Liver (tissue), 8 donors: ENCODE measurements at regions not wholly inside any gene's neighbourhood (a gene's known extent, or its start where the extent isn't known, plus 50 kb on each side); places are given as distances from the start of the nearest gene placed in this dataset.

Source experiments
- DNase-seq: peaks from one replicate; pipeline ENCODE4 v3.0.0-alpha.2; 2017; ENCODE audit warnings: low spot score
- H3K27ac ChIP-seq, 2 donors: one replicate each; pipeline ENCODE4 v1.7.0; 2013; ENCODE audit warnings: inconsistent platforms in 2 of 2, low read length in 2 of 2, control low read depth in 1 of 2, low read depth in 1 of 2, mild to moderate bottlenecking in 1 of 2
- H3K27me3 ChIP-seq, 4 donors: one replicate each; pipeline versions ENCODE4 v1.6.1 to v1.7.0; 2013; ENCODE audit warnings: low read length in 3 of 4, inconsistent platforms in 1 of 4, mild to moderate bottlenecking in 1 of 4, moderate library complexity in 1 of 4; ENCODE audit not compliant: control insufficient read depth in 4 of 4, insufficient read depth in 4 of 4
- H3K36me3 ChIP-seq, 4 donors: one replicate each; pipeline versions ENCODE4 v1.6.1 to v1.7.0; 2013; ENCODE audit warnings: low read length in 3 of 4, mild to moderate bottlenecking in 3 of 4, low read depth in 1 of 4, moderate library complexity in 1 of 4; ENCODE audit not compliant: control insufficient read depth in 4 of 4, insufficient read depth in 3 of 4
- H3K4me1 ChIP-seq, 4 donors: one replicate each; pipeline versions ENCODE4 v1.6.1 to v1.7.0; 2013; ENCODE audit warnings: low read length in 3 of 4, mild to moderate bottlenecking in 3 of 4, moderate library complexity in 1 of 4; ENCODE audit not compliant: control insufficient read depth in 4 of 4, insufficient read depth in 4 of 4
- H3K4me3 ChIP-seq, 3 donors: one replicate each; pipeline versions ENCODE4 v1.6.1 to v1.7.0; 2013; ENCODE audit warnings: low read length in 3 of 3, control low read depth in 1 of 3, low read depth in 1 of 3, mild to moderate bottlenecking in 1 of 3
- H3K9ac ChIP-seq, 2 donors: one replicate each; pipeline ENCODE4 v1.7.0; 2013; ENCODE audit warnings: low read length in 2 of 2, mild to moderate bottlenecking in 2 of 2, moderate library complexity in 2 of 2, control low read depth in 1 of 2, low read depth in 1 of 2
- H3K9me3 ChIP-seq, 4 donors: one replicate each; pipeline versions ENCODE4 v1.6.1 to v1.7.0; 2013; ENCODE audit warnings: low read length in 3 of 4; ENCODE audit not compliant: control insufficient read depth in 4 of 4
- FOXA2 ChIP-seq: IDR thresholded peaks from 2 replicates; pipeline ENCODE4 v1.6.1; 2016; ENCODE audit warnings: antibody characterized with exemption
- GABPA ChIP-seq, 2 donors: IDR thresholded peaks in 1 of 2; conservative IDR thresholded peaks in 1 of 2; 2 replicates each; pipeline ENCODE4 v1.6.1; 2016; ENCODE audit warnings: antibody characterized with exemption in 2 of 2, mild to moderate bottlenecking in 1 of 2, moderate library complexity in 1 of 2
- HNF4A ChIP-seq, 2 donors: conservative IDR thresholded peaks; 2 replicates each; pipeline ENCODE4 v1.6.1; 2016; ENCODE audit warnings: antibody characterized with exemption in 2 of 2, mild to moderate bottlenecking in 2 of 2
- JUND ChIP-seq, 2 donors: IDR thresholded peaks; 2 replicates each; pipeline ENCODE4 v1.6.1; 2016; ENCODE audit warnings: antibody characterized with exemption in 2 of 2
- NR2F2 ChIP-seq: IDR thresholded peaks from 2 replicates; pipeline ENCODE4 v1.6.1; 2016; ENCODE audit warnings: antibody characterized with exemption
- RXRA ChIP-seq, 2 donors: IDR thresholded peaks; 2 replicates each; pipeline ENCODE4 v1.6.1; 2017 to 2018; ENCODE audit warnings: antibody characterized with exemption in 2 of 2, mild to moderate bottlenecking in 1 of 2
- SP1 ChIP-seq: IDR thresholded peaks from 2 replicates; pipeline ENCODE4 v1.6.1; 2018; ENCODE audit warnings: antibody characterized with exemption, mild to moderate bottlenecking
- TAF1 ChIP-seq: conservative IDR thresholded peaks from 2 replicates; pipeline ENCODE4 v1.6.1; 2016; ENCODE audit warnings: antibody characterized with exemption, mild to moderate bottlenecking
- YY1 ChIP-seq: IDR thresholded peaks from 2 replicates; pipeline ENCODE4 v1.6.1; 2016; ENCODE audit warnings: antibody characterized with exemption, mild to moderate bottlenecking
- WGBS: extraction: QIAGEN DNeasy Blood & Tissue Kit; methylation state at CpG from one replicate; pipeline ENCODE4 v1.1.7; 2013; 5-methylcytosine and 5-hydroxymethylcytosine counted together
- TF ChIP-seq, protein P1 (sequence below): IDR thresholded peaks from 2 replicates; pipeline ENCODE4 v1.6.1; 2016; ENCODE audit warnings: antibody characterized with exemption, mild to moderate bottlenecking
- TF ChIP-seq, protein P2 (sequence below): fragments of 150-350 bp; IDR thresholded peaks from 2 replicates; pipeline ENCODE4 v1.5.1; 2017; ENCODE audit warnings: improper control_type of control experiment, low read depth, low read length; ENCODE audit not compliant: missing input control
- TF ChIP-seq, protein P3 (sequence below): IDR thresholded peaks from 2 replicates; pipeline ENCODE4 v1.6.1; 2016; ENCODE audit warnings: antibody characterized with exemption
- donor health status: healthy.
- donor health status: healthy.
- donor health status: healthy.
- donor health status: healthy.
- donor health status: healthy.

DNA sequence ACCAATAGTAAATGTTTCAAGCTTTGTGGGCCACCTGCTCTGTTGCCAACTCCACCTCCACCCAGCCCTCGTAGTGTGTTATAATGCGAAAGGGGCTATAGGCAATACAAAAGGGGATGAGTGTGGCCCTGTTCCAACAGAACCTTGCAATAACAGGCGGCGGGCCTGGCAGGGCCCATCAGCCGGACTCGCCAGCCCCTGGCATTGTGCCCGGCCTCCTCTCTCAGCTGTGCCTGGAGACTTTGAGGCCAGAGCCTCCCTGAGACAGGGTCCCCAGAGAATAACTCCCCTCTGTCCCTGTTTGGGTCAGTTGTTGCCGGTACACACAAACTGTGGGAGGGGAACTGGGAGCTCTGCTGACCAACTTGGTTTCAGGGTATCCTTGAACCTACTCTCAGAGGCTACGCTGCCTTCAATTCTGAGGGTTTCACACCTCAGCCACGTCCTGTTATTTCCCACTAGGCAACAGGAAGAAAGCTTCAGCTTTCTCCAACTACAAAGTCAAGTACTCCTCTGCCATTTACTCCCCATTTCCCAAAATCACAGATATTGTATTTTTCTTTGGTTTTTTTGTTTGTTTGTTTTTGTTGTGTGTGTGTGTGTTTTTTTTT is 58.0 kb upstream of the ZNF236 start:
- H3K36me3 ChIP-seq, result no peaks in the 10 kb centered on the region
- WGBS, result 84% methylated on average over 10 of the region's 10 CpGs
- no peak for DNase-seq
- no peak overlapping the region for H3K27ac ChIP-seq
- no peaks in the 10 kb centered on the region for H3K27me3 ChIP-seq
- TF ChIP-seq TAF1 (no peak), JUND (IDR thresholded peaks at IDR 0.05) (no peak), HNF4A (conservative IDR thresholded peaks at IDR 0.05) (no peak), SP1 (no peak), RXRA (IDR thresholded peaks at IDR 0.05) (no peak), NR2F2 (no peak), GABPA (IDR thresholded peaks at IDR 0.05 in 1 of 2, conservative IDR thresholded peaks at IDR 0.05 in 1 of 2) (no peak), YY1 (no peak)
- TF ChIP-seq, protein P1, sequence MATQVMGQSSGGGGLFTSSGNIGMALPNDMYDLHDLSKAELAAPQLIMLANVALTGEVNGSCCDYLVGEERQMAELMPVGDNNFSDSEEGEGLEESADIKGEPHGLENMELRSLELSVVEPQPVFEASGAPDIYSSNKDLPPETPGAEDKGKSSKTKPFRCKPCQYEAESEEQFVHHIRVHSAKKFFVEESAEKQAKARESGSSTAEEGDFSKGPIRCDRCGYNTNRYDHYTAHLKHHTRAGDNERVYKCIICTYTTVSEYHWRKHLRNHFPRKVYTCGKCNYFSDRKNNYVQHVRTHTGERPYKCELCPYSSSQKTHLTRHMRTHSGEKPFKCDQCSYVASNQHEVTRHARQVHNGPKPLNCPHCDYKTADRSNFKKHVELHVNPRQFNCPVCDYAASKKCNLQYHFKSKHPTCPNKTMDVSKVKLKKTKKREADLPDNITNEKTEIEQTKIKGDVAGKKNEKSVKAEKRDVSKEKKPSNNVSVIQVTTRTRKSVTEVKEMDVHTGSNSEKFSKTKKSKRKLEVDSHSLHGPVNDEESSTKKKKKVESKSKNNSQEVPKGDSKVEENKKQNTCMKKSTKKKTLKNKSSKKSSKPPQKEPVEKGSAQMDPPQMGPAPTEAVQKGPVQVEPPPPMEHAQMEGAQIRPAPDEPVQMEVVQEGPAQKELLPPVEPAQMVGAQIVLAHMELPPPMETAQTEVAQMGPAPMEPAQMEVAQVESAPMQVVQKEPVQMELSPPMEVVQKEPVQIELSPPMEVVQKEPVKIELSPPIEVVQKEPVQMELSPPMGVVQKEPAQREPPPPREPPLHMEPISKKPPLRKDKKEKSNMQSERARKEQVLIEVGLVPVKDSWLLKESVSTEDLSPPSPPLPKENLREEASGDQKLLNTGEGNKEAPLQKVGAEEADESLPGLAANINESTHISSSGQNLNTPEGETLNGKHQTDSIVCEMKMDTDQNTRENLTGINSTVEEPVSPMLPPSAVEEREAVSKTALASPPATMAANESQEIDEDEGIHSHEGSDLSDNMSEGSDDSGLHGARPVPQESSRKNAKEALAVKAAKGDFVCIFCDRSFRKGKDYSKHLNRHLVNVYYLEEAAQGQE, result no peak
- TF ChIP-seq, protein P2, sequence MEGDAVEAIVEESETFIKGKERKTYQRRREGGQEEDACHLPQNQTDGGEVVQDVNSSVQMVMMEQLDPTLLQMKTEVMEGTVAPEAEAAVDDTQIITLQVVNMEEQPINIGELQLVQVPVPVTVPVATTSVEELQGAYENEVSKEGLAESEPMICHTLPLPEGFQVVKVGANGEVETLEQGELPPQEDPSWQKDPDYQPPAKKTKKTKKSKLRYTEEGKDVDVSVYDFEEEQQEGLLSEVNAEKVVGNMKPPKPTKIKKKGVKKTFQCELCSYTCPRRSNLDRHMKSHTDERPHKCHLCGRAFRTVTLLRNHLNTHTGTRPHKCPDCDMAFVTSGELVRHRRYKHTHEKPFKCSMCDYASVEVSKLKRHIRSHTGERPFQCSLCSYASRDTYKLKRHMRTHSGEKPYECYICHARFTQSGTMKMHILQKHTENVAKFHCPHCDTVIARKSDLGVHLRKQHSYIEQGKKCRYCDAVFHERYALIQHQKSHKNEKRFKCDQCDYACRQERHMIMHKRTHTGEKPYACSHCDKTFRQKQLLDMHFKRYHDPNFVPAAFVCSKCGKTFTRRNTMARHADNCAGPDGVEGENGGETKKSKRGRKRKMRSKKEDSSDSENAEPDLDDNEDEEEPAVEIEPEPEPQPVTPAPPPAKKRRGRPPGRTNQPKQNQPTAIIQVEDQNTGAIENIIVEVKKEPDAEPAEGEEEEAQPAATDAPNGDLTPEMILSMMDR, result no peak
- TF ChIP-seq, protein P3, sequence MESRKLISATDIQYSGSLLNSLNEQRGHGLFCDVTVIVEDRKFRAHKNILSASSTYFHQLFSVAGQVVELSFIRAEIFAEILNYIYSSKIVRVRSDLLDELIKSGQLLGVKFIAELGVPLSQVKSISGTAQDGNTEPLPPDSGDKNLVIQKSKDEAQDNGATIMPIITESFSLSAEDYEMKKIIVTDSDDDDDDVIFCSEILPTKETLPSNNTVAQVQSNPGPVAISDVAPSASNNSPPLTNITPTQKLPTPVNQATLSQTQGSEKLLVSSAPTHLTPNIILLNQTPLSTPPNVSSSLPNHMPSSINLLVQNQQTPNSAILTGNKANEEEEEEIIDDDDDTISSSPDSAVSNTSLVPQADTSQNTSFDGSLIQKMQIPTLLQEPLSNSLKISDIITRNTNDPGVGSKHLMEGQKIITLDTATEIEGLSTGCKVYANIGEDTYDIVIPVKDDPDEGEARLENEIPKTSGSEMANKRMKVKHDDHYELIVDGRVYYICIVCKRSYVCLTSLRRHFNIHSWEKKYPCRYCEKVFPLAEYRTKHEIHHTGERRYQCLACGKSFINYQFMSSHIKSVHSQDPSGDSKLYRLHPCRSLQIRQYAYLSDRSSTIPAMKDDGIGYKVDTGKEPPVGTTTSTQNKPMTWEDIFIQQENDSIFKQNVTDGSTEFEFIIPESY, result no peak
- no peaks in the 10 kb centered on the region for H3K4me1 ChIP-seq
- no peak overlapping the region for H3K9ac ChIP-seq
- H3K4me3 ChIP-seq, result no peak overlapping the region
- peaks cover 2 to 15% (median 5%) of the 10 kb centered on the region in 4 donors for H3K9me3 ChIP-seq

DNA sequence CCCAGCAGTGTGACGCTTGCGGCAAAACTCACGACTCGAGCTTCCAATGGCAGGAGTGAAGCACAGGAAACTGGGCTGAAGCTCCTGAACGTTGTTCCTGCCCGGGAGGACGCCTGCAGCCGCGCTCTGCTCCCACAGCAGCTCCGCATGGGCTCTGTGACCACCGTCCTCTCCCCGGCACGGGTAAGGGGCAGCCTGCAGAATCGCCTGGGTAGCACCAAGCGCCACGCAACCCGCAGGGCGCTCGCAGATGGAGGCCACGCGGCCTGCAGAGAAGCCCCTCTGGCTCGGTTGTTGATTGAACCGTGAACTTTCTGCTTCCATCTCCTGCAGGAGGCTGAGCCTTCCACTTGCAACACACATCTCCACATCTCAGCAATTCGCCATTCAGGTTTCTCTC is 63.3 kb upstream of the ZNF236 start:
- Histone ChIP-seq H3K9ac (no peak overlapping the region), H3K9me3 (no peaks in the 10 kb centered on the region), H3K27me3 (no peaks in the 10 kb centered on the region), H3K36me3 (no peaks in the 10 kb centered on the region), H3K4me1 (peaks cover 0 to 3% (median 0%) of the 10 kb centered on the region in 4 donors), H3K4me3 (no peak overlapping the region), H3K27ac (no peak overlapping the region)
- WGBS, result 92% methylated on average over 24 of the region's 24 CpGs
- no peak for TF ChIP-seq FOXA2
- TF ChIP-seq, protein P1, result no peak
- DNase-seq, result no peak
